Kidney (tissue), 13 donors: ENCODE measurements at regions not wholly inside any gene's neighbourhood (a gene's known extent, or its start where the extent isn't known, plus 50 kb on each side); places are given as distances from the start of the nearest gene placed in this dataset.
A peak's percentile ranks its signal among the peaks of the same experiment; 100 is the strongest.

Experiments
- DNase-seq, 5 donors: peaks; one replicate each; pipeline ENCODE4 v3.0.0-alpha.2; 2013 to 2020
- FAIRE-seq: peaks from 2 replicates; lab custom pipeline; 2012; peaks lifted over from hg19 to GRCh38; lab: Jason Lieb, UNC
- H3K27ac ChIP-seq, 2 donors: one replicate each; pipeline ENCODE4 v1.7.0; 2013; ENCODE audit warnings: low read depth in 2 of 2, low read length in 2 of 2, inconsistent platforms in 1 of 2
- H3K27me3 ChIP-seq: one replicate; pipeline ENCODE4 v1.7.1; 2013; ENCODE audit warnings: low read length, inconsistent platforms; ENCODE audit not compliant: control insufficient read depth, insufficient read depth
- H3K36me3 ChIP-seq, 3 donors: one replicate each; pipeline versions ENCODE4 v1.7.0 to v1.7.1; 2013; ENCODE audit warnings: low read length in 3 of 3, control low read depth in 1 of 3, inconsistent platforms in 1 of 3; ENCODE audit not compliant: insufficient read depth in 3 of 3, control insufficient read depth in 2 of 3
- H3K4me1 ChIP-seq, 3 donors: one replicate each; pipeline versions ENCODE4 v1.7.0 to v1.7.1; 2013; ENCODE audit warnings: low read length in 3 of 3, inconsistent platforms in 1 of 3, low read depth in 1 of 3; ENCODE audit not compliant: control insufficient read depth in 2 of 3, insufficient read depth in 2 of 3
- H3K4me3 ChIP-seq, 3 donors: one replicate each; pipeline versions ENCODE4 v1.7.0 to v1.8.1; 2013; ENCODE audit warnings: low read length in 3 of 3, control low read depth in 1 of 3, inconsistent platforms in 1 of 3
- H3K9ac ChIP-seq, 3 donors: one replicate each; pipeline versions ENCODE4 v1.7.0 to v1.7.1; 2013; ENCODE audit warnings: low read length in 3 of 3, control low read depth in 1 of 3, inconsistent platforms in 1 of 3
- H3K9me3 ChIP-seq, 3 donors: one replicate each; pipeline versions ENCODE4 v1.7.0 to v1.7.1; 2013; ENCODE audit warnings: low read length in 3 of 3, control low read depth in 1 of 3, inconsistent platforms in 1 of 3; ENCODE audit not compliant: control insufficient read depth in 2 of 3, insufficient read depth in 1 of 3
- intact Hi-C: fragments of 100-400 bp; cut with DNase I; formaldehyde crosslinking; loops from one replicate; pipeline ENCODE4 v1.11.1; 2022
- TF ChIP-seq, protein P1 (sequence below): IDR thresholded peaks from 3 replicates; pipeline ENCODE4 v1.5.1; 2012; ENCODE audit warnings: mild to moderate bottlenecking, moderate library complexity, borderline replicate concordance; ENCODE audit not compliant: insufficient read depth; ENCODE audit errors: extremely low read depth
- donor health status: control.
- donor health status: control.
- donor health status: control.
- donor health status: control.
- donor health status: control.
- donor health status: DM: yes; HTN: yes; CAD: no.
- donor health status: Normal renal cell carcinoma (clear cell type).

DNA sequence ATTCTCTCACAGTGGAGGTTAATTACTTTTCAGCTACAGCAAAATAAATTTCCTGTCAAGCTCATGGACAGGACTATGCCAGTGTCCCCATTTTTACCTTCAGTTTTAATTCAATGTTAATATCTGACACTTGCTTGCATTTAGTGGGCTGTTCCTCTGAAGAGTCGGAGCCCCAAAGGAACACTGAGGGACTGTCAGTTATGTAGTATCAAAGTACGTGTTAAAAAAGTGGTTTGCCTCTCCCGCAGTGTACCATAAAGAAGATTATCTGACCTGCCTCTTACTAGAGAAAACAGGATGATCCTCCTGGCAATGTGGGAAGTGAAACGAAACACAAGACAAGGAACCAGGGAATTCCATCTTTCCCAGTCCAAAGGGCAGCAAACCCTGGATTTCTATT is 1010.9 kb upstream of the PHF14 start:
- H3K4me3 ChIP-seq = peak overlapping the region in 1 of 3 donors; percentile 11
- H3K27me3 ChIP-seq = no peaks in the 10 kb centered on the region
- H3K27ac ChIP-seq = no peak overlapping the region
- TF ChIP-seq, protein P1, sequence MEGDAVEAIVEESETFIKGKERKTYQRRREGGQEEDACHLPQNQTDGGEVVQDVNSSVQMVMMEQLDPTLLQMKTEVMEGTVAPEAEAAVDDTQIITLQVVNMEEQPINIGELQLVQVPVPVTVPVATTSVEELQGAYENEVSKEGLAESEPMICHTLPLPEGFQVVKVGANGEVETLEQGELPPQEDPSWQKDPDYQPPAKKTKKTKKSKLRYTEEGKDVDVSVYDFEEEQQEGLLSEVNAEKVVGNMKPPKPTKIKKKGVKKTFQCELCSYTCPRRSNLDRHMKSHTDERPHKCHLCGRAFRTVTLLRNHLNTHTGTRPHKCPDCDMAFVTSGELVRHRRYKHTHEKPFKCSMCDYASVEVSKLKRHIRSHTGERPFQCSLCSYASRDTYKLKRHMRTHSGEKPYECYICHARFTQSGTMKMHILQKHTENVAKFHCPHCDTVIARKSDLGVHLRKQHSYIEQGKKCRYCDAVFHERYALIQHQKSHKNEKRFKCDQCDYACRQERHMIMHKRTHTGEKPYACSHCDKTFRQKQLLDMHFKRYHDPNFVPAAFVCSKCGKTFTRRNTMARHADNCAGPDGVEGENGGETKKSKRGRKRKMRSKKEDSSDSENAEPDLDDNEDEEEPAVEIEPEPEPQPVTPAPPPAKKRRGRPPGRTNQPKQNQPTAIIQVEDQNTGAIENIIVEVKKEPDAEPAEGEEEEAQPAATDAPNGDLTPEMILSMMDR = no peak
- no peak for FAIRE-seq
- H3K4me1 ChIP-seq = no peaks in the 10 kb centered on the region
- peak in 3 of 5 donors; percentile 6 to 55 (median 10) for DNase-seq
- H3K36me3 ChIP-seq = no peaks in the 10 kb centered on the region
- H3K9ac ChIP-seq = no peak overlapping the region
- H3K9me3 ChIP-seq = no peaks in the 10 kb centered on the region
- intact Hi-C loops = no loop called here

DNA sequence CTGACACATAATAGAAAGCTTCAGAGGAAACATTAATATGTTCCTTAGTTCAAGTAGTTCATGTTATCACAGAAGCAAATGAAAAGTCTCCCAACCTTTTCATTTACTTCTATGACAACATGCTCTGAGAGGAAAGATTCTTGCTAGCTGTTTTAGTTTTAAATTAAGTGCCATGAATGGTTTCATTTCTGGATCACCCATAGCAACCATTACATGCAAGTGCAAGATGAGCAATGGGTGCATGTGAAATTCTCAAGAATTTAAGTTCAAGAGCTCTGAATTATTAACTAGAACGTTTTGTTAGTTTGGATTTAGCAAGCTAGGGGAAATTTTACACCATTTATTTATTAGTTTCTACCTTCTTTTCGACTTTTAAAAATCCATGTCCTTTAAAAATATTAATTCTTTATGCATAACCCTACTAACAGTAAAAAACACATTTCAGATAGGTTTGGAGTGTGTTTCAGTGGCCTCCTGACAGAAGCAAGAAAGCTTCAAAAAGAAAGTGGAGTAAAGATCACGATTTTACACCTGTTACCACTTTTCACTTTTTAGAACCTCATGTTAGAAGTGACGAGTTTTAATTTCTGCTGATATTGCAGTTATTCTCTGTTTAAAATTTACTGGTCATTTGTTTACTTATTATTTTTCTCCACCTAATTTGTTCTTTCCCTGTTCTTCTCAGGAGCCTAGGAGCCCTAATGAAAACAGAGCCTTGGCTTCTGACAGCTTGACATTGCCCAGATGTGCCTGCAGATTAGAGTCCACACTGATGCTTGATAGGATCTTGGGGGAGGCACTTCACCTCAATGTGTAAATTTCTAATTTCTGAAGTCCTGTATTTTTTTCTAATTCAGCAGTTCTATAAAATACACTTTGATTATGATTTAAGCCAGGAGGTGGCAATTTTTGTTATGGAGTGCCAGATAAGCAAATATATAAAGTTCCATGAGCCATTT is 995.3 kb upstream of the PHF14 start:
- H3K9ac ChIP-seq = no peak overlapping the region
- H3K4me1 ChIP-seq = no peaks in the 10 kb centered on the region
- intact Hi-C loops = no loop called here
- H3K4me3 ChIP-seq = no peak overlapping the region
- H3K27ac ChIP-seq = no peak overlapping the region
- H3K36me3 ChIP-seq = no peaks in the 10 kb centered on the region
- TF ChIP-seq, protein P1 = no peak
- peak in 1 of 5 donors; percentile 7 for DNase-seq
- no peak for FAIRE-seq
- H3K27me3 ChIP-seq = no peaks in the 10 kb centered on the region
- H3K9me3 ChIP-seq = no peaks in the 10 kb centered on the region

DNA sequence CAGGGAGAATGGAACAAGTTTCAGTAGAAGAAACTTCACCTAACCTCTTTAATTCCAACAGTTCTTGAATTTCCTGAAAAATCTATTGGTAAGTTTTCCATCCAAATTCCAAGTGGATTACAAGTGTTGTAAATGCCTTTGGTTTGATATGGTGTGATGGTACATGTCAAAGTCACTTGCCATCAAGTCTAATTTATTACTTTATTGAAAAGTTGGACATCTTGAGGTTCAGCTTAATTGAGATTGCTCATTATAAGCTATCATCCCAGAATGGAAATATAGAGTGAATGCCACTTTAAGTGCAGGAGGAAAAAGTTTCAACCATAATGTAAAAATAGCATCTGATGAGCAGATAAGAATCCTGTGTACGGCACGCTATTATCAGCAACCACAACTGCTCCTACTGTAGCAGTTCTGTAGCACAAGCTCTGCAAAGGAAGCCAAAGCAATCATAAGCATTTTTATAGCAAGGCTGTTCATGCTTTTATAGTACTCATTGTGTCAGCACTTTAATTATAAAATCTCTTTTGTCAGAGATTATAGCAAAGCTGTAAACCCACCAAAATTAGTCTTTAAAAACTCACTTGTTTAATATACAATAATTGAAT is 991.8 kb upstream of the PHF14 start:
- H3K4me3 ChIP-seq = no peak overlapping the region
- no peaks in the 10 kb centered on the region for H3K9me3 ChIP-seq
- DNase-seq = no peak
- no peak overlapping the region for H3K9ac ChIP-seq
- FAIRE-seq = no peak
- no peak overlapping the region for H3K27ac ChIP-seq
- TF ChIP-seq, protein P1 = no peak
- H3K36me3 ChIP-seq = no peaks in the 10 kb centered on the region
- H3K4me1 ChIP-seq = no peaks in the 10 kb centered on the region
- no peaks in the 10 kb centered on the region for H3K27me3 ChIP-seq
- intact Hi-C loops = no loop called here
